OCI-LY1 (cell line): ENCODE measurements at regions not wholly inside any gene's neighbourhood (a gene's known extent, or its start where the extent isn't known, plus 50 kb on each side); places are given as distances from the start of the nearest gene placed in this dataset.

Experiments
- H2AFZ ChIP-seq: fragments of 200-600 bp; sonication (generic), shearing (Covaris generic); 2 replicates; pipeline ENCODE4 v1.6.0; 2014; ENCODE audit warnings: antibody characterized with exemption, mild to moderate bottlenecking, low read length
- H3F3A ChIP-seq: fragments of 200-600 bp; sonication (generic), shearing (Covaris generic); 2 replicates; pipeline ENCODE4 v1.6.0; 2014; ENCODE audit warnings: mild to moderate bottlenecking, antibody characterized with exemption, low read length, moderate library complexity; ENCODE audit not compliant: insufficient read depth
- H3K27ac ChIP-seq: fragments of 200-600 bp; sonication (generic); 2 replicates; pipeline ENCODE4 v1.5.1; 2014; ENCODE audit warnings: low read length, mixed run types, mild to moderate bottlenecking, low read depth; ENCODE audit not compliant: poor library complexity, severe bottlenecking
- H3K27me3 ChIP-seq: fragments of 200-600 bp; sonication (generic); 2 replicates; pipeline ENCODE4 v1.6.0; 2014; ENCODE audit warnings: antibody characterized with exemption, mild to moderate bottlenecking, low read length, moderate library complexity; ENCODE audit not compliant: insufficient read depth
- H3K36me3 ChIP-seq: fragments of 200-600 bp; sonication (generic); 2 replicates; pipeline ENCODE4 v1.6.1; 2014; ENCODE audit warnings: mild to moderate bottlenecking, antibody characterized with exemption, low read length, moderate library complexity, mixed read lengths; ENCODE audit not compliant: insufficient read depth
- H3K4me1 ChIP-seq: fragments of 200-600 bp; sonication (generic); 2 replicates; pipeline ENCODE4 v1.5.1; 2014; ENCODE audit warnings: mild to moderate bottlenecking, low read length, moderate library complexity; ENCODE audit not compliant: insufficient read depth, severe bottlenecking
- H3K4me2 ChIP-seq: fragments of 200-600 bp; sonication (generic), shearing (Covaris generic); 2 replicates; pipeline ENCODE4 v1.6.1; 2014; ENCODE audit warnings: low read length
- H3K4me3 ChIP-seq: fragments of 200-600 bp; sonication (generic); 2 replicates; pipeline ENCODE4 v1.5.1; 2014; ENCODE audit warnings: low read length, low read depth, mild to moderate bottlenecking, mixed read lengths; ENCODE audit not compliant: poor library complexity, severe bottlenecking
- H3K79me2 ChIP-seq: fragments of 200-600 bp; shearing (Covaris generic); 2 replicates; pipeline ENCODE4 v1.6.1; 2016; ENCODE audit warnings: mixed run types, low read length, mixed read lengths; ENCODE audit not compliant: insufficient read depth
- H3K9ac ChIP-seq: fragments of 200-600 bp; sonication (generic), shearing (Covaris generic); 2 replicates; pipeline ENCODE4 v1.6.1; 2014; ENCODE audit warnings: mild to moderate bottlenecking, low read length, mixed read lengths
- H3K9me2 ChIP-seq: fragments of 200-600 bp; sonication (generic), shearing (Covaris generic); 2 replicates; pipeline ENCODE4 v1.6.1; 2014; ENCODE audit warnings: low read depth, mild to moderate bottlenecking, low read length, mixed read lengths
- H3K9me3 ChIP-seq: fragments of 200-600 bp; shearing (Covaris generic); 2 replicates; pipeline ENCODE4 v1.6.1; 2014; ENCODE audit warnings: low read length, mixed read lengths
- H4K20me1 ChIP-seq: fragments of 200-600 bp; sonication (generic), shearing (Covaris generic); 2 replicates; pipeline ENCODE4 v1.6.0; 2016; ENCODE audit warnings: mild to moderate bottlenecking, low read length; ENCODE audit not compliant: insufficient read depth
- CTCF ChIP-seq: fragments of 200-600 bp; sonication (generic), shearing (Covaris generic); IDR thresholded peaks from 2 replicates; pipeline ENCODE4 v1.5.1; 2017; ENCODE audit warnings: mild to moderate bottlenecking, antibody characterized with exemption, low read length, moderate library complexity, mixed read lengths
- EZH2 ChIP-seq: fragments of 200-600 bp; sonication (generic), shearing (Covaris generic); IDR thresholded peaks from 2 replicates; pipeline ENCODE4 v1.8.0; 2017; ENCODE audit warnings: borderline replicate concordance, mixed run types, mild to moderate bottlenecking, antibody characterized with exemption, low read length, moderate library complexity, mixed read lengths

GRCh38 chr12:30466093-30466585 lies 229.5 kb downstream of the IPO8 start:
- no peaks in the 10 kb centered on the region for H3K36me3 ChIP-seq
- no peaks in the 10 kb centered on the region for H3K9me2 ChIP-seq
- H3K4me3 ChIP-seq: no peak overlapping the region
- no peak overlapping the region for H3K9ac ChIP-seq
- H2AFZ ChIP-seq: no peak overlapping the region
- TF ChIP-seq CTCF (no peak), EZH2 (no peak)
- no peaks in the 10 kb centered on the region for H3K79me2 ChIP-seq
- no peak overlapping the region for H3K4me2 ChIP-seq
- H3K27me3 ChIP-seq: no peaks in the 10 kb centered on the region
- no peaks in the 10 kb centered on the region for H4K20me1 ChIP-seq
- no peak overlapping the region for H3K27ac ChIP-seq
- peaks cover 5% of the 10 kb centered on the region; the same call in 1 of the 2 replicates for H3K9me3 ChIP-seq
- H3F3A ChIP-seq: no peaks in the 10 kb centered on the region
- H3K4me1 ChIP-seq: no peaks in the 10 kb centered on the region

- no peaks in the 10 kb centered on the region for H3K4me1 ChIP-seq
- no peaks in the 10 kb centered on the region for H4K20me1 ChIP-seq
- no peaks in the 10 kb centered on the region for H3F3A ChIP-seq
- H3K79me2 ChIP-seq: no peaks in the 10 kb centered on the region
- no peaks in the 10 kb centered on the region for H3K27me3 ChIP-seq
- no peak overlapping the region for H3K4me3 ChIP-seq
- no peak overlapping the region for H3K27ac ChIP-seq
- H3K36me3 ChIP-seq: no peaks in the 10 kb centered on the region
- H3K9me3 ChIP-seq: no peaks in the 10 kb centered on the region
- H3K9ac ChIP-seq: no peak overlapping the region
- H3K9me2 ChIP-seq: no peaks in the 10 kb centered on the region
- H2AFZ ChIP-seq: no peak overlapping the region
- no peak overlapping the region for H3K4me2 ChIP-seq
- no peak for TF ChIP-seq CTCF
- TF ChIP-seq EZH2: no peak
These were observed 232.0 kb downstream of the IPO8 start for GRCh38 chr12:30463636-30464035.

- H3K79me2 ChIP-seq: no peaks in the 10 kb centered on the region
- H3K4me3 ChIP-seq: no peak overlapping the region
- no peaks in the 10 kb centered on the region for H3K9me2 ChIP-seq
- TF ChIP-seq CTCF: no peak
- no peak for TF ChIP-seq EZH2
- no peaks in the 10 kb centered on the region for H3K27me3 ChIP-seq
- H4K20me1 ChIP-seq: no peaks in the 10 kb centered on the region
- no peak overlapping the region for H3K27ac ChIP-seq
- no peak overlapping the region for H3K9ac ChIP-seq
- no peak overlapping the region for H3K4me2 ChIP-seq
- no peaks in the 10 kb centered on the region for H3K36me3 ChIP-seq
- H3F3A ChIP-seq: no peaks in the 10 kb centered on the region
- H3K4me1 ChIP-seq: no peaks in the 10 kb centered on the region
- H3K9me3 ChIP-seq: no peaks in the 10 kb centered on the region
- no peak overlapping the region for H2AFZ ChIP-seq
These were observed 233.4 kb downstream of the IPO8 start for GRCh38 chr12:30462249-30462648.
